ENCODE measurements at regions not wholly inside any gene's neighbourhood (a gene's known extent, or its start where the extent isn't known, plus 50 kb on each side); places are given as distances from the start of the nearest gene placed in this dataset.

DNA sequence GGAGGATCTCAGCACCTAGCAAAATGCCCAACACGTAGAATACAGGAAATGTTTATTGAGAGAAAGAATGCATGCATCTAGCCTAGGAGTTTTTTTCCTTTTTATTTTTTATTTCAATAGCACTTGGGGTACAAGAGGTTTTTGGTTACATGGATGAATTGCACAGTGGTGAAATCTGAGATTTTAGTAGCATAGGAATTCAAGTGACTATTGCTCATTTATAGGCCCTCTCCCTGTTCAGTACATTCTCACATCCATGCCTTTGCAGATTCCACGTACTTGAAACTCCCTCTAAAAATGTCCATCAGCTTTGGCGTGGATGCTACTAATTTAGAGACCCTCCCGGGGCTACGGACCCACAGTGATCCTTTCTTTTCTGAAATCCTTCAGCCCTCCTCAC is 61.7 kb upstream of the PIAS1 start:
- no peak for TF ChIP-seq CTCF (IDR thresholded peaks at IDR 0.05)
- TF ChIP-seq POLR2A (IDR thresholded peaks at IDR 0.05): no peak
- TF ChIP-seq EP300 (IDR thresholded peaks at IDR 0.05): no peak
